HG02885 (cell line): ENCODE measurements at regions not wholly inside any gene's neighbourhood (a gene's known extent, or its start where the extent isn't known, plus 50 kb on each side); places are given as distances from the start of the nearest gene placed in this dataset.
"Not testable (repeated sequence)": the region's sequence is repeated elsewhere in the genome, so short reads cannot be mapped to it uniquely, and the experiment has no call there.

Experiments used
- ATAC-seq: cut with Tn5 transposase; IDR thresholded peaks from one replicate; pipeline ENCODE4 v1.9.1; 2021; ENCODE audit warnings: mild to moderate bottlenecking; ENCODE audit not compliant: unreplicated experiment, poor library complexity

DNA sequence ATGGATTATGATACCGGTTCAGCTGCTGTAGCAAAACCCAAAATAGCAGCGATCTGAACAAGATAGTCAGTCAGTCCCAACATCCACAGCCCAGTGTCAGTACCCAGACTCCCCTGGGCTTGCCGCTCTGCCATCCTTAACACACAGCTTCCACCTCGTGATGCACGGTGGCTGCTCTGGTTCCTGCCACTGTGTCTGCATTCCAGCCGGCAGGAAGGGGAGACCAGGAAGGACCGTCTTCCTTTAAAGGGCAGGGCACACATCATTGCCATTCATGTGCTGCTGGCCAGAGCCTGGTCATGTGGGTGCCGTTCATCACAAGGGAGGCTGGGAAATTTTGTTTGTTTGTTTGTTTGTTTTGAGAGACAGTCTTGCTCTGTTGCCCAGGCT lies 131.0 kb upstream of the IER5L start:
- ATAC-seq = no peak

GRCh38 chr9:129307227-129307970 lies 129.3 kb upstream of the IER5L start:
- no peak for ATAC-seq

- no peak for ATAC-seq
Observed at GRCh38 chr9:129306318-129306973, 128.4 kb upstream of the IER5L start.

DNA sequence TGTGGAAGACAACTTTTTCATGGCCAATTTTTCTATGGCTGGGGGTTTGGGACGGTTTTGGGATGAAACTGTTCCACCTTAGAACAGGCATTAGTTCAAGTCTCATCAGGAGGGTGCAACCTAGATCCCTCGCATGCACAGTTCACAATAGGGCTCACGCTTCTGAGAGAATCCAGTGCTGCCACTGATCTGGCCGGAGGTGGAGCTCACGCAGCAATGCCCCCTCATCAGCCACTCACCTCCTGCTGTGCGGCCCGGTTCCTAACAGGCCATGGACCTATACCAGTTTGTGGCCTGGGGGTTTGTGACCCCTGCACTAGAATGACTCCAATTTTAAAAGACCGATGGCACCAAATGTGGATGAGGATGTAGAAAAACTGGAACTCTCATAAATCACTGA lies 127.2 kb upstream of the IER5L start:
- ATAC-seq = no peak

DNA sequence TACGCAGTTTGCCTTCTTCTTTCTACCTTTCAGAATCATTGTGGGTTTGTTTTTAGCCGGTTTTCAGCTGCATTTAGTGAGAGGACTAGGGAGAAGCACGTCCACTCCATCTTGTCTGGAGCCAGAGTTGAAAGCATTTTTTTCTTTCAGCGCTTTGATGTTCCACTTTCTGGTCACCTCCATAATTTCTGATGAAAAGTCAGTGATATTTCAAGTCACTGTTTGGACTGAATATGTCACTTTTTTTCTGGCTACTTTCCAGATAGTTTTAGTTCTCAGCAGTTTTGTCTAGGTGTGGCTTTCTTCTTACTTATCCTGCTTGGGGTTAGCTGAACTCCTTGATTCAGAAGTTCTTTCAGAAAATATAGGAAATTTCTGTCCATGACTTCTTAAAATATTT lies 123.9 kb upstream of the IER5L start:
- no peak for ATAC-seq

DNA sequence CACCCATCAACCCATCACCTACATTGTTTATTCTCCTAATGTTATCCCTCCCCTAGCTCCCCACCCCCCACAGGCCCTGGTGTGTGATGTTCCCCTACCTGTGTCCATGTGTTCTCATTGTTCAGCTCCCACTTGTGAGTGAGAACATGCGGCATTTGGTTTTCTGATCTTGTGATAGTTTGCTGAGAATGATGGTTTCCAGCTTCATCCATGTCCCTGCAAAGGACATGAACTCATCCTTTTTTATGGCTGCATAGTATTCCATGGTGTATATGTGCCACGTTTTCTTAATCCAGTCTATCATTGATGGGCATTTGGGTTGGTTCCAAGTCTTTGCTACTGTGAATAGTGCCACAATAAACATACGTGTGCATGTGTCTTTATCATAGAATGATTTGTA lies 118.1 kb upstream of the IER5L start:
- ATAC-seq = not testable (repeated sequence)

GRCh38 chr9:129291041-129291501 lies 113.0 kb upstream of the IER5L start:
- ATAC-seq = no peak

- no peak for ATAC-seq
Observed at GRCh38 chr9:129290606-129291005, 112.5 kb upstream of the IER5L start.

- ATAC-seq = no peak
Observed at GRCh38 chr9:129289883-129290282, 111.8 kb upstream of the IER5L start.

GRCh38 chr9:129289131-129289731 lies 111.2 kb upstream of the IER5L start:
- no peak for ATAC-seq

- no peak for ATAC-seq
Observed at GRCh38 chr9:129287619-129288305, 109.7 kb upstream of the IER5L start.

DNA sequence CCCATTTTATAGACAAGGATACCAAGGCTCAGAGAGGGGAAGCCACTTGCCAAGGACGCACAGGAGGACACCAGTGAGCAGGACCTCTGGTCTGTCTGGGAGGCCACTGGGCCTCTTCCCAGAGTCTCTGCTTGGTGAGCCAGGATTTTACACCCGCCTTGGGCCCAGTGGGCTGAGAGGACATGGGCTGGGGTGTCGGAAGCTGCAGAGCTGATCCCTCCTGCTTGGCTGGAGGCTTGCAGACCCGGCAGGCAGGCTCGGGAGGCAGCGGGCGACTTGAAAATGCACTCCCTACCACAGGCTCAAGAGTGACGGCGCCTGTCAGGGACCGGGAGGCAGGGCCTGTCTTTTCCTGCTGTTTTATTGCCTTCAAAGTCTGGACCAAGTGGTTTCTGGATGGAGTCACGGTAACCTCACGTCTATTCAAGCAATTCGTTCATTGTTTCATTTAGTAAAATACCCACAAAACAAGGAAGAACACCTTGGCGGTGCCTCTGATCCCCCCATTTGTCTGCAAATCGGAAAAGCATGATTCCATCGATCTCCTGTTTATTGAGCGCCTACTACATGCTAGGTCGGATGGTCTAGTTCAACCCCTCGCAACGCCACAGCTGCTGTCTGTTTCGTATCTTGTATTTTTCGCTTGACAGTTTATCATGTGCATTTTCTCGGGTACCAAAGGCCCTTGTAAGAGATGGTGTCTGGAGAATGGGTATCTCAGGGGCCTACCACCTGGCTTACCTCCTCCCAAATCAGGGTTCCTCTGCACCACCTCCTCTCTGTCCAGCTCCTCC lies 108.1 kb upstream of the IER5L start:
- ATAC-seq = no peak

DNA sequence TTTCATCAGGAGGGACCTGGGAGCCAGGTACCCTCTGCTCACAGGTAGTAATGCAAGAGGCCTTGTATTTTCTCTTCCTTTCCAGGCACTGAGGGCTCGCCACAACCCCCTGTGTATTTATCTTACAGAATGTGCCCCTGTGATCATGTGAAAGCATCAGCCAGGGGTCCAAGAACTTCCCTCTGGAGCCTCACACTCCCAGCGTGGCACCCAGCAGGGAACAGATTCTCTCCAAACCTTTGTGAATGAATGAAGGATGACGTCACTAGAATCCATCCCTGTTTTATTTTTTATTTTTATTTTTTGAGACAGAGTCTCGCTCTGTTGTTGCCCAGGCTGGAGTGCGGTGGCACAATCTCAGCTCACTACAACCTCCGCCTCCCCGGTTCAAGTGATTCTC lies 107.3 kb upstream of the IER5L start:
- ATAC-seq = no peak

- ATAC-seq = no peak
Observed at GRCh38 chr9:129284607-129285291, 106.7 kb upstream of the IER5L start.

GRCh38 chr9:129283705-129284606 lies 105.9 kb upstream of the IER5L start:
- no peak for ATAC-seq

DNA sequence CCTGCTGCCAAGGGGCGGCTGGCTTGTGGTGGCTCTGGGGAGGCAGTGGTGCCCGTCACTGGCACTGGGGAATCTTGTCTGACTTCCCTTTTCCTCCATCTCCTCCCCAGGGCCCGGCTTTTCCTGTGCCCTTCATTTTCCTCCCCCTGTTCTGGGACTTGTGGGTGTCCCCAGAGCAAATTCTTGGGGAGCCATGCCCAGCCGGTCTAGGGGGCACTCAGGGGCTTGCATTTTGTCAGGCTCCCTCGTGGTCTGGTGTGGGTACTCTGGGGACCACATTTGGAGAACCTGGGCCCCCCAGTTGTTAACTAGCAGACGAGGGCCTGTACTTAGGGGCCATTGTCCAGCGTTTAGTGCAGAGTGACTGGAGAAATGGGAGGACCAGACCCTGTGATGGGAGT lies 105.2 kb upstream of the IER5L start:
- ATAC-seq = no peak

DNA sequence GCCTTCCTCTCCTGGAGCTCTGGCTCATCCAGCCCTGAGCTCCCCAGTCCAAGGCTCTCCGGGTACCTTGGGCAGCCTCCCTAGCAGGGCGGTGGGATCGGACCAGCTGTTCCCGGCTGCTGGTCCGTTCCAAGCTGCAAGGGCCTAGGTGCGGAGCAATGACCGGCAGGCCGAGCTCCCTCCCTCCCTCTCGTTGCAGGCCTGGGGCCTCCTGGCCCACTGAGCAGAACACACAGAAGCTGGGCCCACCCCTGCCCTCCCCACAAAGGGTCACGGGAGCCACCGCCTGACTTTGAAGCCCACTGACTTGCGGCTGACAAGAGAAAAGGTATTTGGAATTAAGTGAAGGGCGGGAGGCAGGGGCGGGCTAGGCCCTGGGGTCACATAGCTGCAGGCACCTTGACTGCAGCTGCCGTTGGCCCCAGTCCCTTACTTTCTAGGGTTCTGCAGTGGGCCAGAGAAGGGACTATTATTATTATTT lies 104.7 kb upstream of the IER5L start:
- no peak for ATAC-seq

DNA sequence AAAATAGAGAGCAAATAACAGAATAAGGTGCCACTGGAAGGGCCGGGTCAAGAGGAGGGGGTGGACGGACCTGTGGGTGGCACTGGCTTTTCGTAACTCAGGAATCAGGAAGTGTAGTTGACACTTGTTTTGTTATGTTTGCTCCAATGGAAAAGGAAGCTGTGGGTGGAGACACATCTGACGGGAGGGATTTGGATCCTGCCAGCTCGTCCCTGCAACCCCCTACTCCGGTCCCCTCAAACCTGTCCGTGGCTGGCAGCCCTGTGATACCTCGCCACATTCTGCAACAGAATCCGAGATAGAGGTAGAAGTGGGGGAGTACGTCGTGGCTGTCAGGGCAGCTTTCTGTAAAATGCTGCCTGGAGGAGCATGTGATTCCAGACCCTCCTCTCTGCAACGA lies 104.2 kb upstream of the IER5L start:
- no peak for ATAC-seq
